Trophoblast cell (in vitro differentiated cells and primary cell): ENCODE measurements at regions not wholly inside any gene's neighbourhood (a gene's known extent, or its start where the extent isn't known, plus 50 kb on each side); places are given as distances from the start of the nearest gene placed in this dataset.

Source experiments
- DNase-seq, 2 donors: peaks; one replicate each; pipeline ENCODE4 v3.0.0-alpha.2; 2016
- H2AFZ ChIP-seq: 2 replicates; pipeline ENCODE4 v1.6.1; 2013; ENCODE audit warnings: low read length, moderate library complexity, mild to moderate bottlenecking; ENCODE audit not compliant: insufficient read depth, poor library complexity
- H2AK5ac ChIP-seq: 2 replicates; pipeline ENCODE4 v1.6.1; 2013; ENCODE audit warnings: mild to moderate bottlenecking, low read length
- H2BK120ac ChIP-seq: 2 replicates; pipeline ENCODE4 v1.6.1; 2013; ENCODE audit warnings: low read length, mild to moderate bottlenecking, moderate library complexity; ENCODE audit not compliant: insufficient read depth, poor library complexity
- H2BK12ac ChIP-seq: 2 replicates; pipeline ENCODE4 v1.6.1; 2013; ENCODE audit warnings: mild to moderate bottlenecking, low read length, moderate library complexity
- H2BK5ac ChIP-seq: 2 replicates; pipeline ENCODE4 v1.6.1; 2013; ENCODE audit warnings: low read length, low read depth, moderate library complexity, mild to moderate bottlenecking; ENCODE audit not compliant: poor library complexity
- H3K14ac ChIP-seq: 2 replicates; pipeline ENCODE4 v1.6.1; 2013; ENCODE audit warnings: mild to moderate bottlenecking, low read length
- H3K18ac ChIP-seq: 2 replicates; pipeline ENCODE4 v1.6.1; 2013; ENCODE audit warnings: mild to moderate bottlenecking, low read length
- H3K23ac ChIP-seq: 2 replicates; pipeline ENCODE4 v1.6.1; 2013; ENCODE audit warnings: low read length
- H3K27ac ChIP-seq: 2 replicates; pipeline ENCODE4 v1.5.1; 2013; ENCODE audit warnings: low read depth, mild to moderate bottlenecking, inconsistent platforms, low read length, moderate library complexity
- H3K27me3 ChIP-seq: 2 replicates; pipeline ENCODE4 v1.6.1; 2013; ENCODE audit warnings: inconsistent platforms, mild to moderate bottlenecking, low read length, moderate library complexity; ENCODE audit not compliant: insufficient read depth
- H3K36me3 ChIP-seq, 2 experiments: 1 replicate in 1 of 2; 2 replicates in 1 of 2; pipeline ENCODE4 v1.6.1; 2013; ENCODE audit warnings: low read length in 2 of 2, mild to moderate bottlenecking in 2 of 2, moderate library complexity in 1 of 2; ENCODE audit not compliant: insufficient read depth in 2 of 2, control insufficient read depth in 1 of 2
- H3K4ac ChIP-seq: 2 replicates; pipeline ENCODE4 v1.6.1; 2013; ENCODE audit warnings: low read depth, mild to moderate bottlenecking, low read length, moderate library complexity
- H3K4me1 ChIP-seq, 2 experiments: 1 replicate in 1 of 2; 2 replicates in 1 of 2; pipeline ENCODE4 v1.6.1; 2013; ENCODE audit warnings: low read length in 2 of 2, mild to moderate bottlenecking in 2 of 2, moderate library complexity in 1 of 2; ENCODE audit not compliant: insufficient read depth in 2 of 2, control insufficient read depth in 1 of 2
- H3K4me2 ChIP-seq: 2 replicates; pipeline ENCODE4 v1.6.1; 2013; ENCODE audit warnings: inconsistent platforms, mild to moderate bottlenecking, low read length, moderate library complexity
- H3K4me3 ChIP-seq: 2 replicates; pipeline ENCODE4 v1.5.1; 2013; ENCODE audit warnings: mild to moderate bottlenecking, low read depth, low read length, inconsistent platforms
- H3K79me1 ChIP-seq: one replicate; pipeline ENCODE4 v1.6.1; 2013; ENCODE audit warnings: low read length
- H3K79me2 ChIP-seq: 2 replicates; pipeline ENCODE4 v1.6.1; 2013; ENCODE audit warnings: low read length, mild to moderate bottlenecking; ENCODE audit not compliant: control insufficient read depth, insufficient read depth, poor library complexity
- H3K9ac ChIP-seq: 2 replicates; pipeline ENCODE4 v1.6.1; 2013; ENCODE audit warnings: mild to moderate bottlenecking, low read length
- H3K9me3 ChIP-seq: 2 replicates; pipeline ENCODE4 v1.6.1; 2013; ENCODE audit warnings: low read depth, mild to moderate bottlenecking, control low read depth, inconsistent platforms, low read length; ENCODE audit not compliant: insufficient read depth
- H4K12ac ChIP-seq: 2 replicates; pipeline ENCODE4 v1.6.1; 2013; ENCODE audit warnings: low read depth, mild to moderate bottlenecking, low read length, moderate library complexity
- H4K8ac ChIP-seq: 2 replicates; pipeline ENCODE4 v1.6.1; 2013; ENCODE audit warnings: low read depth, mild to moderate bottlenecking, low read length, moderate library complexity
- H4K91ac ChIP-seq: one replicate; pipeline ENCODE4 v1.6.1; 2013; ENCODE audit warnings: low read depth, mild to moderate bottlenecking, low read length, moderate library complexity
- WGBS: extraction: QIAGEN DNeasy Blood & Tissue Kit; methylation state at CpG from one replicate; pipeline ENCODE4 v1.1.7; 2013; ENCODE audit warnings: missing lambda C conversion rate; ENCODE audit not compliant: insufficient read length, insufficient coverage; ENCODE audit errors: extremely low coverage; 5-methylcytosine and 5-hydroxymethylcytosine counted together

DNA sequence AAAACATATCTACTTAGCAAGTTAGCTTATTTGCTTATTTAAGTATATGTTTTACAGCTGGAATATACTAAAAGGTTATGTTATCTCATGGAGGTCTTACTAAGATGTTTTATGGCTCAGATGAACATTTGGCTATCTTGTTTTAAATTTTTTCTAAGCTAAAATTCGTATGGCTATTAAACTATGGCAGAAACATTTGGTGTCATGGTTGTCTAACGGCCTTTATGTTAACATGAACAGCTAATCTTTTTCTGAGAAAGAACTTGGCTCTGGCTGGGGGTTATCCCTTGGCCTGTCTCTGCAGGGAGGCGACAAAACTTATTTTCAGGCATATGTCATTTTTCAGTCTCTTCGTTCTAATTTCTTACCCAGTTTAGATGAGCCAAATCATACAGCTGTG lies 101.5 kb upstream of the MTPN start:
- no peaks in the 10 kb centered on the region for H3K4me1 ChIP-seq
- H3K4ac ChIP-seq = no peak overlapping the region
- DNase-seq = no peak
- no peak overlapping the region for H3K27ac ChIP-seq
- no peak overlapping the region for H2AFZ ChIP-seq
- H2BK120ac ChIP-seq = no peak overlapping the region
- no peaks in the 10 kb centered on the region for H3K36me3 ChIP-seq
- no peaks in the 10 kb centered on the region for H3K79me2 ChIP-seq
- no CpG with 5 or more reads among the region's 4 CpGs for WGBS
- H3K9me3 ChIP-seq = no peaks in the 10 kb centered on the region
- H3K4me3 ChIP-seq = no peak overlapping the region
- H2BK5ac ChIP-seq = no peak overlapping the region
- H4K91ac ChIP-seq = no peak overlapping the region
- no peak overlapping the region for H4K8ac ChIP-seq
- no peak overlapping the region for H2BK12ac ChIP-seq
- no peak overlapping the region for H3K4me2 ChIP-seq
- no peak overlapping the region for H2AK5ac ChIP-seq
- no peak overlapping the region for H3K23ac ChIP-seq
- H3K18ac ChIP-seq = no peak overlapping the region
- H3K9ac ChIP-seq = no peak overlapping the region
- no peak overlapping the region for H3K14ac ChIP-seq
- no peaks in the 10 kb centered on the region for H3K79me1 ChIP-seq
- no peaks in the 10 kb centered on the region for H3K27me3 ChIP-seq
- H4K12ac ChIP-seq = no peak overlapping the region

DNA sequence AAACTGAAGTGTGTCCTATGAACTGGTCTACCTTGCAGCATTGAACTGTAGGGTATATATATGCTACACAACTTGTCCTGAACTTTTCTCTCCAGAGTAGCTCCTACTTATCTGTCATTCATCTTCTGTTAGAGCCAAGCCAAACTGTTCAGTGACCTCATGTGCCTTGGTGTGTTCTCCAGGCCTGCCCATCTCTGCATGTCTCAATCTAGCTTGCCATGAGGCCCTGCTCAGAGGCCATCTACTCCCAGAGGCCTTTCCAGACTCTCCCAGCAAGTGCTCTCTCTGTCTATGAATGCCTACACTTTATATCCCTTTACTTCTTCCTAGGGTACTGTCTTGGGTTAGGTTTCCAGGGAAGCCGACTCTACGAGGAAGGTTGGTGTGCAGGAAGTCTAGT lies 99.8 kb upstream of the MTPN start:
- H3K14ac ChIP-seq = no peak overlapping the region
- H3K4me3 ChIP-seq = no peak overlapping the region
- no peaks in the 10 kb centered on the region for H3K9me3 ChIP-seq
- no peaks in the 10 kb centered on the region for H3K4me1 ChIP-seq
- H2BK5ac ChIP-seq = no peak overlapping the region
- H2AFZ ChIP-seq = no peak overlapping the region
- H3K4ac ChIP-seq = no peak overlapping the region
- H4K12ac ChIP-seq = no peak overlapping the region
- no peak overlapping the region for H3K4me2 ChIP-seq
- no CpG with 5 or more reads among the region's 2 CpGs for WGBS
- no peak for DNase-seq
- H3K27me3 ChIP-seq = no peaks in the 10 kb centered on the region
- no peak overlapping the region for H4K8ac ChIP-seq
- H3K9ac ChIP-seq = no peak overlapping the region
- no peak overlapping the region for H3K27ac ChIP-seq
- no peaks in the 10 kb centered on the region for H3K79me1 ChIP-seq
- no peak overlapping the region for H3K18ac ChIP-seq
- no peak overlapping the region for H2BK12ac ChIP-seq
- no peak overlapping the region for H2AK5ac ChIP-seq
- H3K23ac ChIP-seq = no peak overlapping the region
- H4K91ac ChIP-seq = no peak overlapping the region
- no peaks in the 10 kb centered on the region for H3K79me2 ChIP-seq
- H3K36me3 ChIP-seq = no peaks in the 10 kb centered on the region
- no peak overlapping the region for H2BK120ac ChIP-seq

DNA sequence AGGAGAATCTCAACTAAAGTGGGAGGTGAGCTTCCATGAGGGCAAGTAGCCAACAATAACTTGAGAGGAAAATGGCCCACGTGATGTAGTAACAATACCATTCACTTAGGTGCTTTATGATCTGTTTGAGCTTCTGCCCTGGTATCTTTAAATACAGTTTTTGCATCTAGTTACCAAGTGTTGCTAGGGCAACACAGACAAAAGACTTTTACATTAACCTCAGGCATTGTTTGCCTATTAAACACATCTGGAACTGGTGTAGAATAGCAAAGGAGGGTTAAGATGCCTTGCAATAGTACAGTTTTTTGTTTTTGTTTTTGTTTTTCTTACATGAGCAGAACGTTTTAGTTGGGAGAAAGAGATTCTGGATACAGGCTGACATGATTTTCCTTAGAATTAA lies 97.7 kb upstream of the MTPN start:
- no peak overlapping the region for H3K27ac ChIP-seq
- no peak overlapping the region for H3K18ac ChIP-seq
- no peak overlapping the region for H3K4me2 ChIP-seq
- H3K4ac ChIP-seq = no peak overlapping the region
- H3K23ac ChIP-seq = no peak overlapping the region
- H2AK5ac ChIP-seq = no peak overlapping the region
- H3K4me3 ChIP-seq = no peak overlapping the region
- no peaks in the 10 kb centered on the region for H3K36me3 ChIP-seq
- no peaks in the 10 kb centered on the region for H3K4me1 ChIP-seq
- H2BK5ac ChIP-seq = no peak overlapping the region
- DNase-seq = no peak
- H3K27me3 ChIP-seq = no peaks in the 10 kb centered on the region
- H3K79me2 ChIP-seq = no peaks in the 10 kb centered on the region
- WGBS = no CpG with 5 or more reads among the region's 2 CpGs
- H3K79me1 ChIP-seq = no peaks in the 10 kb centered on the region
- H3K14ac ChIP-seq = no peak overlapping the region
- H3K9ac ChIP-seq = no peak overlapping the region
- no peak overlapping the region for H4K91ac ChIP-seq
- H3K9me3 ChIP-seq = no peaks in the 10 kb centered on the region
- no peak overlapping the region for H2BK120ac ChIP-seq
- no peak overlapping the region for H4K8ac ChIP-seq
- no peak overlapping the region for H2AFZ ChIP-seq
- no peak overlapping the region for H4K12ac ChIP-seq
- no peak overlapping the region for H2BK12ac ChIP-seq

DNA sequence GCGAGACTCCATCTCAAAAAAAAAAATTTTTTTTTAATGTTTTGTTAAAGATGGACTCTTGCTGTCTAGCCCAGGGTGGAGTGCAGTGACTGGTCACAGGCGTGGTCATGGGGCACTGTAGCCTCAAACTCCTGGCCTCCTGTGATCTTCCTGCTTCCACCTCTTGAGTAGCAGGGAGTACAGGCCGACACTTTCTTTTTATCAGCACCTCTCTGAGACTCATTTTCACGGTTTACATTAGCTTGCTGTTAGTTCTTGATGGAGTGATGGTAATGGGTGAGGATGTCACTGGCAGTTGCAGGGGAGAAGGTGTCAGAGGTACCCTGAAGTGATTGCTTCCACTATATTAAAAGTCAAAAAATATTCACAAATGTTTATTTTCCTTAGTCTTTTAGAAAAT lies 95.3 kb upstream of the MTPN start:
- no peaks in the 10 kb centered on the region for H3K36me3 ChIP-seq
- no CpG with 5 or more reads among the region's 4 CpGs for WGBS
- no peaks in the 10 kb centered on the region for H3K9me3 ChIP-seq
- H2BK120ac ChIP-seq = no peak overlapping the region
- no peak overlapping the region for H3K4me3 ChIP-seq
- no peak overlapping the region for H3K4me2 ChIP-seq
- no peak overlapping the region for H3K9ac ChIP-seq
- H3K4ac ChIP-seq = no peak overlapping the region
- H3K79me2 ChIP-seq = no peaks in the 10 kb centered on the region
- no peaks in the 10 kb centered on the region for H3K27me3 ChIP-seq
- H3K79me1 ChIP-seq = no peaks in the 10 kb centered on the region
- no peak overlapping the region for H2AK5ac ChIP-seq
- H3K23ac ChIP-seq = no peak overlapping the region
- no peak overlapping the region for H2BK12ac ChIP-seq
- no peak overlapping the region for H2AFZ ChIP-seq
- no peak overlapping the region for H2BK5ac ChIP-seq
- H3K18ac ChIP-seq = no peak overlapping the region
- H3K14ac ChIP-seq = no peak overlapping the region
- H4K91ac ChIP-seq = no peak overlapping the region
- no peak overlapping the region for H4K8ac ChIP-seq
- H4K12ac ChIP-seq = no peak overlapping the region
- no peak overlapping the region for H3K27ac ChIP-seq
- DNase-seq = no peak
- H3K4me1 ChIP-seq = no peaks in the 10 kb centered on the region
